WTC11 (cell line): ENCODE measurements at regions not wholly inside any gene's neighbourhood (a gene's known extent, or its start where the extent isn't known, plus 50 kb on each side); places are given as distances from the start of the nearest gene placed in this dataset.

Experiments used
- ATAC-seq: fragments of 200-7000 bp; cut with Tn5 transposase; 2 replicates; pipeline ENCODE4 v1.10.0; 2021; ENCODE audit warnings: mild to moderate bottlenecking, moderate library complexity
- CTCF ChIA-PET: fragments of 300-600 bp; sonication (Branson Sonifier 250); formaldehyde crosslinking; loops from one replicate; lab custom pipeline; 2021; ENCODE audit warnings: antibody characterized with exemption; lab: Charles Lee
- POLR2A ChIA-PET: fragments of 350-600 bp; sonication (Branson Sonifier 250); formaldehyde crosslinking; loops from one replicate; lab custom pipeline; 2021; ENCODE audit warnings: antibody characterized with exemption; lab: Charles Lee
- DNase-seq: peaks from one replicate; pipeline ENCODE4 v3.0.0; 2021; ENCODE audit warnings: low spot score
- H3K27ac Mint-ChIP-seq: 2 replicates; pipeline ENCODE4 v1.8.0; 2021; ENCODE audit warnings: mixed read lengths
- H3K27me3 Mint-ChIP-seq: 2 replicates; pipeline ENCODE4 v1.8.0; 2021; ENCODE audit warnings: low read depth, mild to moderate bottlenecking, moderate library complexity, mixed read lengths
- H3K36me3 Mint-ChIP-seq: 2 replicates; pipeline ENCODE4 v1.8.0; 2021; ENCODE audit warnings: mixed read lengths
- H3K4me1 Mint-ChIP-seq: 2 replicates; pipeline ENCODE4 v1.8.0; 2022; ENCODE audit warnings: mixed read lengths
- H3K4me3 Mint-ChIP-seq: 2 replicates; pipeline ENCODE4 v1.8.0; 2021; ENCODE audit warnings: mild to moderate bottlenecking, moderate library complexity, mixed read lengths
- H3K9me3 Mint-ChIP-seq: 2 replicates; pipeline ENCODE4 v1.8.0; 2021; ENCODE audit warnings: mixed read lengths
- ATF2 ChIP-seq: sonication (generic); formaldehyde crosslinking; IDR thresholded peaks from 2 replicates; pipeline ENCODE4 v1.8.1; 2022; ENCODE audit warnings: low read depth, missing genetic modification reagents, borderline replicate concordance
- CREM ChIP-seq: sonication (generic); formaldehyde crosslinking; IDR thresholded peaks from 2 replicates; pipeline ENCODE4 v1.8.1; 2022; ENCODE audit warnings: mild to moderate bottlenecking, missing genetic modification reagents, moderate library complexity
- FOXP4 ChIP-seq: sonication (generic); formaldehyde crosslinking; IDR thresholded peaks from 2 replicates; pipeline ENCODE4 v1.8.0; 2022; ENCODE audit warnings: mild to moderate bottlenecking, missing genetic modification reagents
- GRHL2 ChIP-seq: fragments of 250-450 bp; sonication (Bioruptor Pico); IDR thresholded peaks from 2 replicates; pipeline ENCODE4 v1.8.0; 2022; ENCODE audit warnings: mild to moderate bottlenecking, moderate library complexity; ENCODE audit not compliant: insufficient replicate concordance, severe bottlenecking
- GTF2I ChIP-seq: fragments of 250-450 bp; sonication (Bioruptor Pico); conservative IDR thresholded peaks from 2 replicates; pipeline ENCODE4 v1.4.0; 2021; ENCODE audit warnings: mild to moderate bottlenecking
- NR3C1 ChIP-seq: sonication (generic); formaldehyde crosslinking; conservative IDR thresholded peaks from 2 replicates; pipeline ENCODE4 v1.8.1; 2023; ENCODE audit warnings: low read depth, mild to moderate bottlenecking, missing genetic modification reagents
- OVOL2 ChIP-seq: fragments of 250-450 bp; sonication (Bioruptor Pico); IDR thresholded peaks from 2 replicates; pipeline ENCODE4 v1.9.0; 2021; ENCODE audit warnings: mild to moderate bottlenecking, borderline replicate concordance
- SMAD4 ChIP-seq: sonication (generic); formaldehyde crosslinking; IDR thresholded peaks from 2 replicates; pipeline ENCODE4 v1.8.0; 2022; ENCODE audit warnings: mild to moderate bottlenecking, missing genetic modification reagents
- SOX15 ChIP-seq: fragments of 250-450 bp; sonication (Bioruptor Pico); IDR thresholded peaks from 2 replicates; pipeline ENCODE4 v1.9.0; 2021; ENCODE audit warnings: mild to moderate bottlenecking
- SP1 ChIP-seq: sonication (generic); formaldehyde crosslinking; conservative IDR thresholded peaks from 2 replicates; pipeline ENCODE4 v1.8.1; 2022; ENCODE audit warnings: missing genetic modification reagents
- USF2 ChIP-seq: sonication (generic); formaldehyde crosslinking; IDR thresholded peaks from 2 replicates; pipeline ENCODE4 v1.8.1; 2023; ENCODE audit warnings: mild to moderate bottlenecking, missing genetic modification reagents, moderate library complexity
- ZNF219 ChIP-seq: sonication (generic); formaldehyde crosslinking; IDR thresholded peaks from 2 replicates; pipeline ENCODE4 v1.8.0; 2023; ENCODE audit warnings: missing genetic modification reagents, mild to moderate bottlenecking, borderline replicate concordance
- ZNF263 ChIP-seq: sonication (generic); formaldehyde crosslinking; IDR thresholded peaks from 2 replicates; pipeline ENCODE4 v1.8.1; 2022; ENCODE audit warnings: low read depth, mild to moderate bottlenecking, moderate library complexity, missing genetic modification reagents
- ZNF423 ChIP-seq: fragments of 250-450 bp; sonication (Bioruptor Pico); IDR thresholded peaks from 2 replicates; pipeline ENCODE4 v2.1.2; 2022; ENCODE audit warnings: mild to moderate bottlenecking, moderate library complexity
- ZNF512 ChIP-seq: sonication (generic); formaldehyde crosslinking; IDR thresholded peaks from 2 replicates; pipeline ENCODE4 v1.8.1; 2022; ENCODE audit warnings: missing genetic modification reagents, borderline replicate concordance
- TF ChIP-seq, protein P1 (sequence below): fragments of 200-600 bp; IDR thresholded peaks from 2 replicates; pipeline ENCODE4 v1.8.0; 2022; ENCODE audit warnings: antibody characterized with exemption
- TF ChIP-seq, protein P2 (sequence below): sonication (generic); formaldehyde crosslinking; IDR thresholded peaks from 2 replicates; pipeline ENCODE4 v1.8.0; 2022; ENCODE audit warnings: mild to moderate bottlenecking, missing genetic modification reagents
- TF ChIP-seq, protein P3 (sequence below): sonication (generic); formaldehyde crosslinking; conservative IDR thresholded peaks from 2 replicates; pipeline ENCODE4 v1.8.1; 2022; ENCODE audit warnings: mild to moderate bottlenecking, missing genetic modification reagents

- POLR2A ChIA-PET, result interaction anchor here (0.8 kb wide), 1 partner anchor 17 kb away, joined by 3 read pairs; no protein-coding TSS in a partner anchor
- H3K9me3 Mint-ChIP-seq, result no peaks in the 10 kb centered on the region
- peak; percentile 81 for ATAC-seq
- H3K4me1 Mint-ChIP-seq, result peaks cover 17% of the 10 kb centered on the region
- H3K4me3 Mint-ChIP-seq, result no peak overlapping the region
- no peaks in the 10 kb centered on the region for H3K36me3 Mint-ChIP-seq
- CTCF ChIA-PET, result interaction anchor here (1.0 to 2.9 kb wide), 9 partner anchors 9 to 235 kb away, joined by 3 to 12 read pairs (median 4); no protein-coding TSS in a partner anchor
- TF ChIP-seq ZNF263 (CRISPR knock-in tag) (no peak), SP1 (CRISPR knock-in tag) (no peak)
- TF ChIP-seq, protein P1, sequence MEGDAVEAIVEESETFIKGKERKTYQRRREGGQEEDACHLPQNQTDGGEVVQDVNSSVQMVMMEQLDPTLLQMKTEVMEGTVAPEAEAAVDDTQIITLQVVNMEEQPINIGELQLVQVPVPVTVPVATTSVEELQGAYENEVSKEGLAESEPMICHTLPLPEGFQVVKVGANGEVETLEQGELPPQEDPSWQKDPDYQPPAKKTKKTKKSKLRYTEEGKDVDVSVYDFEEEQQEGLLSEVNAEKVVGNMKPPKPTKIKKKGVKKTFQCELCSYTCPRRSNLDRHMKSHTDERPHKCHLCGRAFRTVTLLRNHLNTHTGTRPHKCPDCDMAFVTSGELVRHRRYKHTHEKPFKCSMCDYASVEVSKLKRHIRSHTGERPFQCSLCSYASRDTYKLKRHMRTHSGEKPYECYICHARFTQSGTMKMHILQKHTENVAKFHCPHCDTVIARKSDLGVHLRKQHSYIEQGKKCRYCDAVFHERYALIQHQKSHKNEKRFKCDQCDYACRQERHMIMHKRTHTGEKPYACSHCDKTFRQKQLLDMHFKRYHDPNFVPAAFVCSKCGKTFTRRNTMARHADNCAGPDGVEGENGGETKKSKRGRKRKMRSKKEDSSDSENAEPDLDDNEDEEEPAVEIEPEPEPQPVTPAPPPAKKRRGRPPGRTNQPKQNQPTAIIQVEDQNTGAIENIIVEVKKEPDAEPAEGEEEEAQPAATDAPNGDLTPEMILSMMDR, result peak; percentile 99
- TF ChIP-seq, all 79 proteins: peak for 1
- Mint-ChIP-seq H3K27me3 (no peaks in the 10 kb centered on the region), H3K27ac (no peak overlapping the region)
- DNase-seq, result peak; percentile 84
These were observed 89.0 kb upstream of the MAP1B start for GRCh38 chr5:72018143-72018803.

- no peak overlapping the region for H3K27ac Mint-ChIP-seq
- DNase-seq (no peak), ATAC-seq (no peak; the same call in 1 of the 2 replicates)
- POLR2A ChIA-PET, result no interaction called here
- TF ChIP-seq, protein P2, sequence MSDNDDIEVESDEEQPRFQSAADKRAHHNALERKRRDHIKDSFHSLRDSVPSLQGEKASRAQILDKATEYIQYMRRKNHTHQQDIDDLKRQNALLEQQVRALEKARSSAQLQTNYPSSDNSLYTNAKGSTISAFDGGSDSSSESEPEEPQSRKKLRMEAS, result no peak
- TF ChIP-seq NR3C1 (no peak), GTF2I (CRISPR knock-in tag) (no peak), CREM (no peak), GRHL2 (CRISPR knock-in tag) (no peak), ZNF512 (no peak), OVOL2 (no peak), USF2 (CRISPR knock-in tag) (no peak), ZNF219 (CRISPR knock-in tag) (no peak), FOXP4 (CRISPR knock-in tag) (no peak), SMAD4 (CRISPR knock-in tag) (no peak), SOX15 (no peak), ATF2 (CRISPR knock-in tag) (no peak), ZNF423 (CRISPR knock-in tag) (no peak), SP1 (CRISPR knock-in tag) (no peak)
- TF ChIP-seq, protein P3, sequence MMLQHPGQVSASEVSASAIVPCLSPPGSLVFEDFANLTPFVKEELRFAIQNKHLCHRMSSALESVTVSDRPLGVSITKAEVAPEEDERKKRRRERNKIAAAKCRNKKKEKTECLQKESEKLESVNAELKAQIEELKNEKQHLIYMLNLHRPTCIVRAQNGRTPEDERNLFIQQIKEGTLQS (CRISPR knock-in tag), result no peak
- H3K4me3 Mint-ChIP-seq, result no peak overlapping the region
- CTCF ChIA-PET, result interaction anchor here (1.1 to 2.9 kb wide), 2 partner anchors 10 to 237 kb away, joined by 4 to 12 read pairs; no protein-coding TSS in a partner anchor
- H3K27me3 Mint-ChIP-seq, result no peaks in the 10 kb centered on the region
- peaks cover 10% of the 10 kb centered on the region for H3K4me1 Mint-ChIP-seq
- no peaks in the 10 kb centered on the region for H3K36me3 Mint-ChIP-seq
- no peaks in the 10 kb centered on the region for H3K9me3 Mint-ChIP-seq
These were observed 86.9 kb upstream of the MAP1B start for GRCh38 chr5:72020161-72020983.
